Activated CD4-positive, alpha-beta T cell treated with anti-CD3 and anti-CD28 coated beads, Interleukin-2, amount 50 U/mL, for 4 hours (primary cell): ENCODE measurements at regions not wholly inside any gene's neighbourhood (a gene's known extent, or its start where the extent isn't known, plus 50 kb on each side); places are given as distances from the start of the nearest gene placed in this dataset.
"Not testable (repeated sequence)": the region's sequence is repeated elsewhere in the genome, so short reads cannot be mapped to it uniquely, and the experiment has no call there.

ENCODE experiments used
- DNase-seq, 2 experiments: peaks; one replicate each; pipeline ENCODE4 v3.0.0-alpha.2; 2020

GRCh38 chr15:20305912-20306311, 235.7 kb downstream of the GOLGA6L6 start:
- DNase-seq, result not testable (repeated sequence)

- DNase-seq, result not testable (repeated sequence)
Measured at GRCh38 chr15:20305015-20305465, 236.6 kb downstream of the GOLGA6L6 start.

GRCh38 chr15:20304282-20305014, 237.2 kb downstream of the GOLGA6L6 start:
- DNase-seq, result not testable (repeated sequence)

GRCh38 chr15:20303248-20304171, 238.1 kb downstream of the GOLGA6L6 start:
- DNase-seq, result not testable (repeated sequence)

GRCh38 chr15:20302141-20303069, 239.2 kb downstream of the GOLGA6L6 start:
- not testable (repeated sequence) for DNase-seq

GRCh38 chr15:20301471-20302081, 240.0 kb downstream of the GOLGA6L6 start:
- DNase-seq, result not testable (repeated sequence)

GRCh38 chr15:20301041-20301390, 240.6 kb downstream of the GOLGA6L6 start:
- DNase-seq, result not testable (repeated sequence)

GRCh38 chr15:20300351-20301040, 241.1 kb downstream of the GOLGA6L6 start:
- not testable (repeated sequence) for DNase-seq

GRCh38 chr15:20297603-20298123, 243.9 kb downstream of the GOLGA6L6 start:
- not testable (repeated sequence) for DNase-seq

GRCh38 chr15:20296261-20296660, 245.3 kb downstream of the GOLGA6L6 start:
- DNase-seq, result not testable (repeated sequence)

- DNase-seq, result no peak
Measured at GRCh38 chr15:20295238-20295811, 246.3 kb downstream of the GOLGA6L6 start.

- DNase-seq, result no peak
Measured at GRCh38 chr15:20294651-20295237, 246.9 kb downstream of the GOLGA6L6 start.

GRCh38 chr15:20292422-20293005, 249.1 kb downstream of the GOLGA6L6 start:
- DNase-seq, result not testable (repeated sequence)

GRCh38 chr15:20291616-20292015, 250.0 kb downstream of the GOLGA6L6 start:
- DNase-seq, result not testable (repeated sequence)

GRCh38 chr15:20290606-20291005, 251.0 kb downstream of the GOLGA6L6 start:
- DNase-seq, result not testable (repeated sequence)

GRCh38 chr15:20289538-20290103, 252.0 kb downstream of the GOLGA6L6 start:
- DNase-seq, result not testable (repeated sequence)

GRCh38 chr15:20288800-20289537, 252.6 kb downstream of the GOLGA6L6 start:
- not testable (repeated sequence) for DNase-seq

GRCh38 chr15:20286559-20286958, 255.0 kb downstream of the GOLGA6L6 start:
- DNase-seq, result not testable (repeated sequence)
